ENCODE measurements at regions not wholly inside any gene's neighbourhood (a gene's known extent, or its start where the extent isn't known, plus 50 kb on each side); places are given as distances from the start of the nearest gene placed in this dataset.

DNA sequence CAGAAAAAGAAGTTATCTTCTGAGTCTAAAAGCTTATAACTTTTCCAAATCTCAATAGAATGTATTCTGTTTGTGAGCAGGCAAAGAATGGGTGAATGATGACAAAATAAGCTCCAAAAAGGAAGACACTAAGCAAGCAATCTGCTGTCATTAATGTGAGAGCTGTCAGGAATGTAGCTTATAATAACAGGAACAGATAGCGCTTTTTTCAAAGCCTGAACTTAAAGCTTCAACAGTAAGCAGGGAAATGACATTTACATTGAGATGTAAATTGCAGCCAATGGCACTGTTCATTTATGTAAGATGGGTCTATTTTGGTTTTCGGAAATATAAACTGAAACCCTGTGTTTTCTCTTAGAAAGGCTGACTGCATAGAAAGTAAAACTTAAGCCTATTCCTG lies 1005.9 kb downstream of the PDHA2 start:
- intact Hi-C loops (cut with micrococcal nuclease) = no loop called here
- no peaks in the 10 kb centered on the region for H3K9me1 ChIP-seq (replicated peaks; ENCODE audit: control insufficient read depth, extremely low read depth, insufficient read depth, low read length)
- no peak overlapping the region for H3K9ac ChIP-seq (replicated peaks; ENCODE audit: extremely low read depth, insufficient read depth, low read length)
- no peak overlapping the region for H3K27ac ChIP-seq (ENCODE audit: insufficient read depth, low read depth, low read length)
- H3K27me3 ChIP-seq (ENCODE audit: control insufficient read depth in 2 of 2, insufficient read depth in 2 of 2, low read length in 2 of 2) = no peaks in the 10 kb centered on the region
- no peak overlapping the region for H2AFZ ChIP-seq (ENCODE audit: low read depth, low read length)
- no peak overlapping the region for H3K4me2 ChIP-seq (ENCODE audit: insufficient read depth, low read length)
- H3K4me1 ChIP-seq (ENCODE audit: control insufficient read depth, extremely low read depth, insufficient read depth, low read length) = no peaks in the 10 kb centered on the region
- DNase-seq (ENCODE audit: low read depth, low spot score) (no peak), FAIRE-seq (no peak)
- H3K79me2 ChIP-seq (ENCODE audit: control insufficient read depth, insufficient read depth, low read length) = no peaks in the 10 kb centered on the region
- H3K36me3 ChIP-seq (ENCODE audit: control insufficient read depth in 2 of 2, extremely low read depth in 1 of 2, insufficient read depth in 2 of 2, low read length in 2 of 2) = no peaks in the 10 kb centered on the region
- no peak overlapping the region for H3K4me3 ChIP-seq (replicated peaks in 1 of 3; ENCODE audit: insufficient read depth in 1 of 3, low read depth in 1 of 3, low read length in 3 of 3)
- TF ChIP-seq, protein P1, sequence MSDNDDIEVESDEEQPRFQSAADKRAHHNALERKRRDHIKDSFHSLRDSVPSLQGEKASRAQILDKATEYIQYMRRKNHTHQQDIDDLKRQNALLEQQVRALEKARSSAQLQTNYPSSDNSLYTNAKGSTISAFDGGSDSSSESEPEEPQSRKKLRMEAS (IDR thresholded peaks at IDR 0.05; ENCODE audit: insufficient read depth, insufficient read length) = no peak
- TF ChIP-seq EZH2 (IDR thresholded peaks at IDR 0.05; ENCODE audit: borderline replicate concordance, low read depth, low read length, severe bottlenecking) (no peak), JUN (IDR thresholded peaks at IDR 0.05; ENCODE audit: borderline replicate concordance, insufficient read depth, insufficient read length, low read depth) (no peak), MYC (IDR thresholded peaks at IDR 0.05; ENCODE audit: low read depth, low read length) (no peak), POLR2A (IDR thresholded peaks at IDR 0.05; ENCODE audit: low read depth, low read length) (no peak), FOS (IDR thresholded peaks at IDR 0.05; ENCODE audit: borderline replicate concordance, insufficient read depth, low read length) (no peak), GATA2 (IDR thresholded peaks at IDR 0.05; ENCODE audit: insufficient read depth, insufficient read length, low read depth, low read length) (no peak)
- TF ChIP-seq, protein P2, sequence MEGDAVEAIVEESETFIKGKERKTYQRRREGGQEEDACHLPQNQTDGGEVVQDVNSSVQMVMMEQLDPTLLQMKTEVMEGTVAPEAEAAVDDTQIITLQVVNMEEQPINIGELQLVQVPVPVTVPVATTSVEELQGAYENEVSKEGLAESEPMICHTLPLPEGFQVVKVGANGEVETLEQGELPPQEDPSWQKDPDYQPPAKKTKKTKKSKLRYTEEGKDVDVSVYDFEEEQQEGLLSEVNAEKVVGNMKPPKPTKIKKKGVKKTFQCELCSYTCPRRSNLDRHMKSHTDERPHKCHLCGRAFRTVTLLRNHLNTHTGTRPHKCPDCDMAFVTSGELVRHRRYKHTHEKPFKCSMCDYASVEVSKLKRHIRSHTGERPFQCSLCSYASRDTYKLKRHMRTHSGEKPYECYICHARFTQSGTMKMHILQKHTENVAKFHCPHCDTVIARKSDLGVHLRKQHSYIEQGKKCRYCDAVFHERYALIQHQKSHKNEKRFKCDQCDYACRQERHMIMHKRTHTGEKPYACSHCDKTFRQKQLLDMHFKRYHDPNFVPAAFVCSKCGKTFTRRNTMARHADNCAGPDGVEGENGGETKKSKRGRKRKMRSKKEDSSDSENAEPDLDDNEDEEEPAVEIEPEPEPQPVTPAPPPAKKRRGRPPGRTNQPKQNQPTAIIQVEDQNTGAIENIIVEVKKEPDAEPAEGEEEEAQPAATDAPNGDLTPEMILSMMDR (IDR thresholded peaks at IDR 0.05; ENCODE audit: extremely low read depth in 1 of 2, insufficient read depth in 1 of 2, low read depth in 1 of 2, low read length in 2 of 2) = no peak
- dilution Hi-C loops (cut with MboI; ENCODE audit: extremely low pct_ligation_motif_present, low sequenced_read_pairs) = no loop called here
- H4K20me1 ChIP-seq (replicated peaks; ENCODE audit: control insufficient read depth, extremely low read depth, insufficient read depth, low read length) = no peaks in the 10 kb centered on the region
- BruUV-seq (replicated peaks) = no TSS peak
- H3K9me3 ChIP-seq (replicated peaks; ENCODE audit: control insufficient read depth, insufficient read depth, low read length) = no peaks in the 10 kb centered on the region
- ChIA-PET POLR2A (no interaction called here), CTCF (no interaction called here)
